ENCODE measurements at regions not wholly inside any gene's neighbourhood (a gene's known extent, or its start where the extent isn't known, plus 50 kb on each side); places are given as distances from the start of the nearest gene placed in this dataset.
"Not testable (repeated sequence)": the region's sequence is repeated elsewhere in the genome, so short reads cannot be mapped to it uniquely, and the experiment has no call there.

DNA sequence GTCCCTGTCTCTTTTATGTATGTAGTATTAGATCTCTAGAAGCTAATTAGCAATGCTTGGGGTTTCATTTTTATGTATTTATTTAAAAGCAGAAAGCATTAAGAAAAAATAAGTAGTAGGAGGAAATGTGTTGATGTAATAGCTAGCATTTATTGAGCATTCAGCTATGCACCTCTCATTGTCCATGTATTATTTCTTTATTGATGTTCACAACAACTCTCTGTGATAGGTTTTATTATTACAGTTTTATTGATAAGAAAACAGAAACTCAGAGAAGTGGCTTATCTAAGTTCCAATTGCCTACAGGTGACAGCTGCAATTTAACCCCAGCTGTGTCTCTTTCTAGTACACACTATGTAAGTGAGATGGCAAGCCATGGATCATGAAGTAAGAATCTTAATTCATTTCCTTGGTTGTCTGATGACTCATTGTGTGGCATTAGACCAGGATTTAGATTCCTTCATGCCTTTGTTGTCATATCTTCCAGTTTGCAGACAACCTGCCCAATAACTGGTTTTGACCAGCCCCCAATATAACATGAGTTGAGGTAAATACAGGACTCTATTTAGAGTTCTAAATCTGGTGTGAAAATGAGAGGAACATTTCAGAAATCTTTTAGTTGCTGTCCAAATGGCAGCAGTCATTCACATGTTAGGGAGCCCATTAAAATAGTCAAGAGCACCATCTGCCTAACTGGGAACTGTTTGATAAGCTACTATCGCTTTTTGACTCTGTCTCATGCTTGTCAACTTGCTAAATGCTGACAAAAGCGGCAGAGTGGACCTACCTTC is 170.8 kb upstream of the PHACTR1 start:
- TF ChIP-seq, protein P1, sequence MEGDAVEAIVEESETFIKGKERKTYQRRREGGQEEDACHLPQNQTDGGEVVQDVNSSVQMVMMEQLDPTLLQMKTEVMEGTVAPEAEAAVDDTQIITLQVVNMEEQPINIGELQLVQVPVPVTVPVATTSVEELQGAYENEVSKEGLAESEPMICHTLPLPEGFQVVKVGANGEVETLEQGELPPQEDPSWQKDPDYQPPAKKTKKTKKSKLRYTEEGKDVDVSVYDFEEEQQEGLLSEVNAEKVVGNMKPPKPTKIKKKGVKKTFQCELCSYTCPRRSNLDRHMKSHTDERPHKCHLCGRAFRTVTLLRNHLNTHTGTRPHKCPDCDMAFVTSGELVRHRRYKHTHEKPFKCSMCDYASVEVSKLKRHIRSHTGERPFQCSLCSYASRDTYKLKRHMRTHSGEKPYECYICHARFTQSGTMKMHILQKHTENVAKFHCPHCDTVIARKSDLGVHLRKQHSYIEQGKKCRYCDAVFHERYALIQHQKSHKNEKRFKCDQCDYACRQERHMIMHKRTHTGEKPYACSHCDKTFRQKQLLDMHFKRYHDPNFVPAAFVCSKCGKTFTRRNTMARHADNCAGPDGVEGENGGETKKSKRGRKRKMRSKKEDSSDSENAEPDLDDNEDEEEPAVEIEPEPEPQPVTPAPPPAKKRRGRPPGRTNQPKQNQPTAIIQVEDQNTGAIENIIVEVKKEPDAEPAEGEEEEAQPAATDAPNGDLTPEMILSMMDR (IDR thresholded peaks at IDR 0.05; ENCODE audit: low read depth, low read length, missing control alignments): no peak
- DNase-seq (ENCODE audit: low read depth): no peak
- H3K4me3 ChIP-seq (ENCODE audit: low read depth, low read length): no peak overlapping the region

DNA sequence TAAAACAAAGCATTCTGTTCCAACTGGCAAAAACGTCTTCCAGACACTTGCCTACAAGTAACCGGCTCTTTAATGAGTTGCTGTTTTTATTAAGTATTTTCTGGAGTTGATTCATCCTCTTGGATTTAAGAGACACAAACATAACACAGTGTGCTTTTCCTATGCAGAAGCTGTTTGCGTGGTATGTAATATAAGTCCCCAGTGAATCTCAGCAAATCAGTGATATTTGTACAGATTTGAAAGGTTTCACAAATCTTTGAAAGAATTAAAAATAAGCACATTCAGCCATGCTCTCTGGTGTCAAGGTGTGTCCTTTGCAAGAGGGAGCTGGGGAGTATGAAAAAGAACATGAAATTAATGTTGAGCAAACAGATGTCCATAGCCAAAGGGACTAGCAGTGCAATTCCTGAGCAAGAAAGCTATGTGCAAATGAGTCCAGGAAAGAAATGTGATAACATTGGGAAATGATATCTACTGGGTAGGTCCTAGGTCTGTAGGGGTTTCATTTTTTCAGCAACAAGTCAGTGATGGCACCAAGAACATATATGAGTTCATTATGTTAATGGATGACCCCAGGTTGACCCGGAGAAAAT is 170.1 kb upstream of the PHACTR1 start:
- DNase-seq (ENCODE audit: low read depth): no peak
- no peak overlapping the region for H3K4me3 ChIP-seq (ENCODE audit: low read depth, low read length)
- TF ChIP-seq, protein P1 (IDR thresholded peaks at IDR 0.05; ENCODE audit: low read depth, low read length, missing control alignments): no peak

DNA sequence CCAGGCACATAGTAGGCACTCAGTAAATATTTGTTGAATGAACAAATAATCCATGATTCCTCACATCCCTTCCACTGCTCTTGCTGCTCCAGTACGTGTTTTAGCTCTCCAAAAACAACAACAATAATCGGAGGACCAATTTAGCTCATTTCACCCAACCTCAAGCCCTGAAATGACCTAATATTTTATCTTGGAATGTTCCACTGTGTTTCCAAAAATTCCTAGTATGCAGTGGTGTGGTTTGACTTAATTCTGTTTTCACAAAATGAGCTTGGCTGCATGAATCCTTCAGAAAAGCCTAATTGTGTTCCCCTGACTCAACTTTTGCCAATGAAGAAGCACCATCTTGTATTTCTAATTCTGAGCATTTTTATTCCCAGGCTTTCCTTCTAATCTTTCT is 168.0 kb upstream of the PHACTR1 start:
- no peak overlapping the region for H3K4me3 ChIP-seq (ENCODE audit: low read depth, low read length)
- no peak for DNase-seq (ENCODE audit: low read depth)
- TF ChIP-seq, protein P1 (IDR thresholded peaks at IDR 0.05; ENCODE audit: low read depth, low read length, missing control alignments): no peak

DNA sequence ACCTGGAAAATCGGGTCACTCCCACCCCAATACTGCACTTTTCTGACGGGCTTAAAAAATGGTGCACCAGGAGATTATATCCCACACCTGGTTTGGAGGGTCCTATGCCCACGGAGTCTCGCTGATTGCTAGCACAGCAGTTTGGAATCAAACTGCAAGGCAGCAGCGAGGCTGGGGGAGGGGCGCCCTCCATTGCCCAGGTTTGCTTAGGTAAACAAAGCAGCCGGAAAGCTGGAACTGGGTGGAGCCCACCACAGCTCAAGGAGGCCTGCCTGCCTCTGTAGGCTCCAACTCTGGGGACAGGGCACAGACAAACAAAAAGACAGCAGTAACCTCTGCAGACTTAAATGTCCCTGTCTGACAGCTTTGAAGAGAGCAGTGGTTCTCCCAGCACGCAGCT is 167.1 kb upstream of the PHACTR1 start:
- not testable (repeated sequence) for DNase-seq (ENCODE audit: low read depth); H3K4me3 ChIP-seq (ENCODE audit: low read depth, low read length)

DNA sequence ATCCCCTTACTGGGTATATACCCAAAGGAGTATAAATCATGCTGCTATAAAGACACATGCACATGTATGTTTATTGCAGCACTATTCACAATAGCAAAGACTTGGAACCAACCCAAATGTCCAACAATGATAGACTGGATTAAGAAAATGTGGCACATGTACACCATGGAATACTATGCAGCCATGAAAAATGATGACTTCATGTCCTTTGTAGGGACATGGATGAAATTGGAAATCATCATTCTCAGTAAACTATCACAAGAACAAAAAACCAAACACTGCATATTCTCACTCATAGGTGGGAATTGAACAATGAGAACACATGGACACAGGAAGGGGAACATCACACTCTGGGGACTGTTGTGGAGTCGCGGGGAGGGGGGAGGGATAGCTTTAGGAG is 161.7 kb upstream of the PHACTR1 start:
- H3K4me3 ChIP-seq (ENCODE audit: low read depth, low read length); DNase-seq (ENCODE audit: low read depth): not testable (repeated sequence)

DNA sequence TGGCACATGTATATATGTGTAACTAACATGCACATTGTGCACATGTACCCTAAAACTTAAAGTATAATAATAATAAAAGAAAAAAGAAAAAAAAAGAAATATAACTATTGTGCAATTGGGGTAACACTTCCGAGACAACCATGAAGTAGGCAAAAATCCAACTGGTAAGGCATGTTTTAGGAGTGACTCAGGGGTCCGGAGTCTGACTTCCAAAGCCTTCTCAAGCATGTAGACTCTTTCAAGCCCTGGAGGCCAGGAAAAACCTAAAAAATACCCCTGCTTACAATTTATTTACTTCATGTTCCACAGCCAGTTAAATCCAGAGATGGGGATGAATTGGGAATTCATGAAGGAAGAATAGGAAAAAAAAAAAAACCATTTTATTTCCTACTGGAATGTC is 161.3 kb upstream of the PHACTR1 start:
- TF ChIP-seq, protein P1 (IDR thresholded peaks at IDR 0.05; ENCODE audit: low read depth, low read length, missing control alignments): no peak
- no peak overlapping the region for H3K4me3 ChIP-seq (ENCODE audit: low read depth, low read length)
- DNase-seq (ENCODE audit: low read depth): no peak

DNA sequence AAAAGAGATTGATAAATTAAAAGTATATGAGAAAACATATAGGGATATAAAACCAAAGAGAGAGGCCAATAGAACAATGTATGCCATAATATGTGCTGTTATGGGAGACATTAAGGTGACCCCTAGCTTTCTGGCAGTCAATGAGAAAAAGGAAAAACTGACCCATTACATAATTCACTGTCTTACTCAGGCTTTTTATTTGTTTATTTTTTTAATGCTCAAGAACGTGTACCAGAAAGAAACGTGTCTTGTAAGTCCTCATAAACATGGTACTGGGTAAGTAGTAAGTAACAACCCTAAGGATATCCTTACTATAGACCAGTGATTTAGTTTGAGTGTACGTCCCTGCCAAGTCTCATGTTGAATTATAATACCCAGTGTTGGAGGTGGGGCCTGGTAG is 160.8 kb upstream of the PHACTR1 start:
- TF ChIP-seq, protein P1 (IDR thresholded peaks at IDR 0.05; ENCODE audit: low read depth, low read length, missing control alignments): no peak
- DNase-seq (ENCODE audit: low read depth): no peak
- no peak overlapping the region for H3K4me3 ChIP-seq (ENCODE audit: low read depth, low read length)

DNA sequence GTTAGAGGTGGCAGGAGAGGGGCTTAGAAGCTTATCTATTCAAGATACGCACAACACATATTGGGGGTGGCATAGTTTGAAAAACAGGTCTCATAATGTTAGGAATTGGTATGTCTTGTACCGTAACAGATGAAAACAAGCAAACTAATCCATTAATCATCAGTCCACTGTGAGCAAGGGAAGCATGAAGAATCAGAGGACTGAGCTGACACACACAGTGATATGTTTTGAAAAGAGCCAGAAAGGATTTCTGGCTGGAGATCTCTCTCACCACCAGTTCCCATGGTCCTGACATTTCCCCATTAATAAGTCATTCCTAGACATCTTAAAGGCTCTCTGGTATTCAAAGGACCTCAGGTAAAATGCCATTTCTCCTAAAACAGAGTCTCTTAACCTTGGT is 158.8 kb upstream of the PHACTR1 start:
- TF ChIP-seq, protein P1 (IDR thresholded peaks at IDR 0.05; ENCODE audit: low read depth, low read length, missing control alignments): no peak
- H3K4me3 ChIP-seq (ENCODE audit: low read depth, low read length): no peak overlapping the region
- no peak for DNase-seq (ENCODE audit: low read depth)
